ENCODE measurements at regions not wholly inside any gene's neighbourhood (a gene's known extent, or its start where the extent isn't known, plus 50 kb on each side); places are given as distances from the start of the nearest gene placed in this dataset.

- TF ChIP-seq CTCF (IDR thresholded peaks at IDR 0.05): no peak
- Mint-ChIP-seq H3K9me3 (no peaks in the 10 kb centered on the region), H3K27ac (peak overlapping the region; percentile 86), H3K4me3 (peak overlapping the region; percentile 14; the same call in 1 of the 2 replicates), H3K27me3 (ENCODE audit: insufficient read depth) (no peaks in the 10 kb centered on the region), H3K36me3 (ENCODE audit: low read depth) (peaks cover 4% of the 10 kb centered on the region; the same call in 1 of the 2 replicates), H3K4me1 (ENCODE audit: low read depth) (peaks cover 54% of the 10 kb centered on the region)
- no peak for DNase-seq
These were observed 255.6 kb upstream of the NECTIN3 start for GRCh38 chr3:110816008-110816407.

GRCh38 chr3:110821586-110821985 lies 250.0 kb upstream of the NECTIN3 start:
- Mint-ChIP-seq H3K4me1 (ENCODE audit: low read depth) (peaks cover 16% of the 10 kb centered on the region), H3K4me3 (no peak overlapping the region), H3K9me3 (peaks cover 5% of the 10 kb centered on the region; the same call in 1 of the 2 replicates), H3K36me3 (ENCODE audit: low read depth) (peaks cover 10% of the 10 kb centered on the region), H3K27me3 (ENCODE audit: insufficient read depth) (no peaks in the 10 kb centered on the region), H3K27ac (no peak overlapping the region; the same call in 1 of the 2 replicates)
- peak; percentile 15 for DNase-seq
- no peak for TF ChIP-seq CTCF (IDR thresholded peaks at IDR 0.05)

GRCh38 chr3:110822971-110823370 lies 248.6 kb upstream of the NECTIN3 start:
- H3K27me3 Mint-ChIP-seq (ENCODE audit: insufficient read depth): no peaks in the 10 kb centered on the region
- DNase-seq: no peak
- H3K27ac Mint-ChIP-seq: no peak overlapping the region
- H3K36me3 Mint-ChIP-seq (ENCODE audit: low read depth): peaks cover 15% of the 10 kb centered on the region
- H3K4me1 Mint-ChIP-seq (ENCODE audit: low read depth): peaks cover 16% of the 10 kb centered on the region
- H3K9me3 Mint-ChIP-seq: peaks cover 9% of the 10 kb centered on the region; the same call in 1 of the 2 replicates
- no peak for TF ChIP-seq CTCF (IDR thresholded peaks at IDR 0.05)
- no peak overlapping the region for H3K4me3 Mint-ChIP-seq

GRCh38 chr3:110846971-110847370 lies 224.6 kb upstream of the NECTIN3 start:
- no peak for TF ChIP-seq CTCF (IDR thresholded peaks at IDR 0.05)
- H3K27me3 Mint-ChIP-seq (ENCODE audit: insufficient read depth): peaks cover 3% of the 10 kb centered on the region; the same call in 1 of the 2 replicates
- H3K36me3 Mint-ChIP-seq (ENCODE audit: low read depth): peaks cover 17% of the 10 kb centered on the region
- no peak for DNase-seq
- peaks cover 9% of the 10 kb centered on the region for H3K9me3 Mint-ChIP-seq
- H3K4me3 Mint-ChIP-seq: no peak overlapping the region
- peaks cover 6% of the 10 kb centered on the region for H3K4me1 Mint-ChIP-seq (ENCODE audit: low read depth)
- H3K27ac Mint-ChIP-seq: no peak overlapping the region

- H3K4me1 Mint-ChIP-seq (ENCODE audit: low read depth): no peaks in the 10 kb centered on the region
- H3K9me3 Mint-ChIP-seq: peaks cover 9% of the 10 kb centered on the region
- no peak overlapping the region for H3K27ac Mint-ChIP-seq
- TF ChIP-seq CTCF (IDR thresholded peaks at IDR 0.05): no peak
- peaks cover 11% of the 10 kb centered on the region for H3K36me3 Mint-ChIP-seq (ENCODE audit: low read depth)
- DNase-seq: no peak
- H3K4me3 Mint-ChIP-seq: no peak overlapping the region
- H3K27me3 Mint-ChIP-seq (ENCODE audit: insufficient read depth): peaks cover 3% of the 10 kb centered on the region; the same call in 1 of the 2 replicates
These were observed 222.6 kb upstream of the NECTIN3 start for GRCh38 chr3:110849064-110849463.

GRCh38 chr3:110851736-110852135 lies 219.9 kb upstream of the NECTIN3 start:
- Mint-ChIP-seq H3K27ac (no peak overlapping the region), H3K9me3 (no peaks in the 10 kb centered on the region), H3K4me1 (ENCODE audit: low read depth) (no peaks in the 10 kb centered on the region), H3K36me3 (ENCODE audit: low read depth) (no peaks in the 10 kb centered on the region), H3K4me3 (no peak overlapping the region), H3K27me3 (ENCODE audit: insufficient read depth) (no peaks in the 10 kb centered on the region)
- no peak for TF ChIP-seq CTCF (IDR thresholded peaks at IDR 0.05)
- no peak for DNase-seq

Measured in HFFc6 (cell line).